ENCODE measurements at regions not wholly inside any gene's neighbourhood (a gene's known extent, or its start where the extent isn't known, plus 50 kb on each side); places are given as distances from the start of the nearest gene placed in this dataset.

DNA sequence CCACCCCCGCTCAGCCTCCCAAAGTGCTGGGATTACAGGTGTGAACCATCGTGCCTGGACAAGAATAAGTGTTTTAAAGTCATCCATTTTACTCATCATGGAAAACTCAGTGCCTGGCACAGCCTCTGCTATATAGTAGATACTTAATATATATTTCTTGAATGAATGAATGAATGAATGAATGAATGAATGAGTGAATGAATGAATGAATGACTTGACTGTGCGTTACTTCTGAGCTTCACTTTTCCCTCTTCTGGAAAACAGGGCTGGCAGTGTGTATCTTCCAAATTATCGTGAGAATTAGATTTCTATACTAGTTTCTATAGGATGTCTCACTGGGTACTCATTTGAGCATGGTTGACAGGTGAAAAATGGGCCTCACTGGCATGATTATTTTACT is 307.3 kb upstream of the ERCC4 start:
- TF ChIP-seq, protein P1, sequence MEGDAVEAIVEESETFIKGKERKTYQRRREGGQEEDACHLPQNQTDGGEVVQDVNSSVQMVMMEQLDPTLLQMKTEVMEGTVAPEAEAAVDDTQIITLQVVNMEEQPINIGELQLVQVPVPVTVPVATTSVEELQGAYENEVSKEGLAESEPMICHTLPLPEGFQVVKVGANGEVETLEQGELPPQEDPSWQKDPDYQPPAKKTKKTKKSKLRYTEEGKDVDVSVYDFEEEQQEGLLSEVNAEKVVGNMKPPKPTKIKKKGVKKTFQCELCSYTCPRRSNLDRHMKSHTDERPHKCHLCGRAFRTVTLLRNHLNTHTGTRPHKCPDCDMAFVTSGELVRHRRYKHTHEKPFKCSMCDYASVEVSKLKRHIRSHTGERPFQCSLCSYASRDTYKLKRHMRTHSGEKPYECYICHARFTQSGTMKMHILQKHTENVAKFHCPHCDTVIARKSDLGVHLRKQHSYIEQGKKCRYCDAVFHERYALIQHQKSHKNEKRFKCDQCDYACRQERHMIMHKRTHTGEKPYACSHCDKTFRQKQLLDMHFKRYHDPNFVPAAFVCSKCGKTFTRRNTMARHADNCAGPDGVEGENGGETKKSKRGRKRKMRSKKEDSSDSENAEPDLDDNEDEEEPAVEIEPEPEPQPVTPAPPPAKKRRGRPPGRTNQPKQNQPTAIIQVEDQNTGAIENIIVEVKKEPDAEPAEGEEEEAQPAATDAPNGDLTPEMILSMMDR (IDR thresholded peaks at IDR 0.05; ENCODE audit: poor library complexity) = no peak
- TF ChIP-seq EZH2phosphoT487 (IDR thresholded peaks at IDR 0.05; ENCODE audit: low read depth, severe bottlenecking, unreplicated experiment) (no peak), EZH2 (IDR thresholded peaks at IDR 0.05; ENCODE audit: borderline replicate concordance) (no peak)

Data from hepatocyte (in vitro differentiated cells).